Left ventricle myocardium superior (tissue), 1 donor: ENCODE measurements at regions not wholly inside any gene's neighbourhood (a gene's known extent, or its start where the extent isn't known, plus 50 kb on each side); places are given as distances from the start of the nearest gene placed in this dataset.

Source experiments
- ATAC-seq: fragments of 200-7000 bp; cut with Tn5 transposase; one replicate; pipeline ENCODE4 v1.9.1; 2020; ENCODE audit warnings: mild to moderate bottlenecking, moderate library complexity
- DNase-seq: peaks from one replicate; pipeline ENCODE4 v3.0.0-alpha.2; 2020
- intact Hi-C: fragments of 100-400 bp; cut with micrococcal nuclease; formaldehyde crosslinking; loops from one replicate; pipeline ENCODE4 v1.11.0; 2022
- donor health status: DM: no; HTN: yes; CAD: no; lungs with severe emphysema.

DNA sequence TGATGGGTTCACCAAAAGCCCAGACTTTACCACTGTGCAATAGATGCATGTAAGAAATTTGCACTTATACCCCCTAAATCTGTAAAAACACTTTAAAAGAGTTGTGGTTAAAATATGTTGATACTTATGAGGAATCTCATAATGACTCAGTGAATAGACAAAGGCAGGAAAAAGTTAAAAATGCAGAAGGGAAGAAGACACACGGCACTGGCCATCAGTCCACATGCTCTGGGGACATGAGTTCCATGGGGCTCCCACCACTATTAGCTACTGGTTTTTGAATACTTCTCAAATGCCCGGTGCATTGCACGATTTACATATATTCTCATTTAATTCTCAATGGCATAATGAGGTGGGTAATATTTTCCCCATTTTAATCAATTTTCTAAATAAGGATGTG, 59.3 kb upstream of the BLID start:
- intact Hi-C loops = no loop called here
- no peak for ATAC-seq
- no peak for DNase-seq

DNA sequence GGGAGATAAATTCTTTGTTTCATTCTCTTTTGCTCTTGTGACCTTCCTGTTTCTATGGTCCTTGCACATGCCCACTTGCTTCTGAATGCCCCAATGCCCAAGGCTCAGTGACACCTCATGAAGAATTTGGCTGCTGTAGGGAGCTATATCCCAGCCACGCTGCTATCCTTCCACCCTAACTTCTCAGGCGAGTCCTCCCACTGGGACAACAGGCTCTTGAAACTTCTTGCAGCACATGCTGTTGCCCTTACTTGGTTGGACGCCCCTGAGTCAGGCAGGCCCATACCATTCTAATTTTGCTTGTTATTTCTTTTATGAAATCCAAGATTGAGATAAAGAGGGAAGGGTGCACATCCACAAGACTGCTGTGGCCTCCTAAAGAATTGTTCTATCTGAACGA, 57.6 kb upstream of the BLID start:
- intact Hi-C loops = no loop called here
- no peak for ATAC-seq
- no peak for DNase-seq

DNA sequence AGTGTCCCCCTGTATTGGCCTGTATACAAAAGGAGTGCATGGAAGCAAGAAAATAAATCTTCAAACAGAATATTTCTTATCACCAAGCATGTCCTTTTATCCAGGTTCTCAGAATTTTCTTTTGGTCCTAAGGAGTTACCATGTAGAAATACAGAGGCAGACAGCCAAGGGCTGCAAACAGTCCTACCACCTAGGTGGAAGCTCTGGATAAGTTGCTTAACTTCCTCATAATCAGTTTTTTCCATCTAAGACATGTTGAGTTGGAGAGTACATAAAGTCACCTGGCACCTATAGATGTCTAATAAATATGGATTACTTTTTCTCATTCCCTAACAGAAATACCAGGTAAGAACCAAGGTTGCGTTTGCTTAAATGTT, 57.0 kb upstream of the BLID start:
- intact Hi-C loops = no loop called here
- no peak for ATAC-seq
- DNase-seq = no peak

DNA sequence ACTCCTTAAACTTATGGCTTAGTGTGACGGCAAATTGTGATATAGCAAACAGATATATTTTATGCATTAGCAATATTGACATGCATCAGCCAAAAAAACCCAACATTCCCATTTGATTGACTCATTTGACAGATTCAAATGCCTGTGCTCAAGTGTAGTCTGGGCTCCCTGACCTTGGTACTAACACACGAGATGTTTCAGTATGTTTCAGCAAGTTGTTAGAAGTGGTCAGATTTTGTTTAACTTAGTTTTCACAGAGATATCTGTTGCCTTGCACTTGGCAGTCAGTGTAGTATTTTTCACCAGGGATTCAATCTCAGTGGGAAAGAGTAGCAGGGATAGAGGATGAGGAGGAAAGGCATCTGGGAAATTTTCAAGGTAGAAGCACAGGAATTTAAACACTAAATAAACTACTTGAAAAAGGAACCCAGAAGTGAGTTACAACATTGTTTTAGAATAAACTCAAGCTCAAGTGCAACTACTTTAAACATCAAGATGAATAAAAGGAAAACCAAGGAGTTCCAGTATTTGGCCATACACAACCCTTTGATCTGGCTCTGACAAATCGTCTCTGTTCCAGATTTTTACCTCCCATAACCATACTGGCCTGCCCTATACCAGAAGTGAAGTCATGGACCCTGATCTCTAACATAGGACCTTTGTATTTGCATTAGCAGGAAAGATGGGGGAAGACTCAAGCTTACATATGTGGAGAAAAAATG, 56.5 kb upstream of the BLID start:
- DNase-seq (no peak), ATAC-seq (no peak)
- intact Hi-C loops = no loop called here

DNA sequence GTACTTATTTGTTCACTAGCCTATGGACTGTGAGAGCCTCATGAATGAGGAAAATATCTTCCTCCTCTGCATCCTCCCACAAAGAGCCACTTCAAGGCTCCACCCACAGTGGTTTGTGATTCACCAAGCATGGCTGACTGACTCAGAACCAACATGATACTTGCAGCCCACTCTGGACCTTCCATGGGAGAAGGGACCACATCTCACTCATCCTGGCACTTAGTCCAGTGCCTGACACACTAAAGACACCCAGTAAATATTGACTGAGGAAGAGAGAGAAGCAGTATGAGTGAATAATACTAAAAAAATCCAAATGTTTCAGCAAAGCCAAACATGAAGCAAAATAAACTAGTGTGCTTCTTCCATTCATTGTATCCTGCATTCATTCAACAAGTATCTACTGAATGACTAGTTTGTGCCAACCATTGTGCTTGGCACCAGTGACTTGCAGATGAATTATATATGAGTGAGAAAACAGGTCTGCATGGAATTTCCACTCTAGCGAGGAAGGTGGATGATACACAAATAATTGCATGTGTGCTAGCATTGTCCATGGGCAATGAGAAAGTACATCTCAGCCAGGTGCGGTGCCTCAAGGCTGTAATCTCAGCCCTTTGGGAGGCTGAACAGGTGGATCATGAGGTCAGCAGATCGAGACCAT, 54.9 kb upstream of the BLID start:
- DNase-seq (no peak), ATAC-seq (no peak)
- intact Hi-C loops = no loop called here

DNA sequence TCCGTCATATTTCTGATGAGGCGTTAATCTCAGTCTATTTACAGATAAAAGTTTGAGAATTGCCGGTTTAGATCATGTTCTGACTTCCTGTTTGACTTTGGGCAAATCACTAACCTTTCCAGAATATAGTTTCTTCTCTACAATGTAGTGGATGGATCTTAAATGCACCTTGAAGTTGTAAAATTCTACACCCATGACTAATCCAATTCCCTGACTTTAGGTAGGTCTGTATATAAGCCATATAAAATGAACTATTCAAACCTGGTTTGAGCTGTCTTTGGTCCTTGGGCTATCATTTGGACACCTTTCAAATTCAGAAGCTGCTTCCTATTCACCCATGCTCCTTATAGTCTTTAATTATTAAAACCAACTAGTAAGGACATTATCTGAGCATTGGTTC, 52.2 kb upstream of the BLID start:
- no peak for ATAC-seq
- intact Hi-C loops = no loop called here

DNA sequence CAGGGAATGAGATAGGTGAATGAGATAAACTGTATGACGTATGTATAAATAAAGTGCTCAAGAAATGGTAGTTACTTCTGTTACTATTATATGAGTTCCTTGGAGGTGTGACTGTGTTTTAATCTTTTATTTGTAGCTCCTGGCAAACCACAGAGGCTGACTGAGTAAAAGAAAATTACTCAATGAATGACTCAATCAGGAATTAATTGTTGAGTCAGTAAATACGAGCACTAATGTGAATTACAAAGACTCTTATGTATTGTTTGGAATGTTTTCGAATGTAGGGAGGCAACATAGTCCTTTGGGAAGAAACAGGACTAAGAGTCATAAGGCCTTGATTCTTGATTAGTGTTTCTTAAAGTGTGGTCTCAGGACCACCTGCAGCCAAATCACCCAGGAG, 51.1 kb upstream of the BLID start:
- ATAC-seq = no peak
- no peak for DNase-seq
- intact Hi-C loops = no loop called here

More for the DNA sequence above, 52.2 kb upstream of the BLID start:
- DNase-seq = no peak

DNA sequence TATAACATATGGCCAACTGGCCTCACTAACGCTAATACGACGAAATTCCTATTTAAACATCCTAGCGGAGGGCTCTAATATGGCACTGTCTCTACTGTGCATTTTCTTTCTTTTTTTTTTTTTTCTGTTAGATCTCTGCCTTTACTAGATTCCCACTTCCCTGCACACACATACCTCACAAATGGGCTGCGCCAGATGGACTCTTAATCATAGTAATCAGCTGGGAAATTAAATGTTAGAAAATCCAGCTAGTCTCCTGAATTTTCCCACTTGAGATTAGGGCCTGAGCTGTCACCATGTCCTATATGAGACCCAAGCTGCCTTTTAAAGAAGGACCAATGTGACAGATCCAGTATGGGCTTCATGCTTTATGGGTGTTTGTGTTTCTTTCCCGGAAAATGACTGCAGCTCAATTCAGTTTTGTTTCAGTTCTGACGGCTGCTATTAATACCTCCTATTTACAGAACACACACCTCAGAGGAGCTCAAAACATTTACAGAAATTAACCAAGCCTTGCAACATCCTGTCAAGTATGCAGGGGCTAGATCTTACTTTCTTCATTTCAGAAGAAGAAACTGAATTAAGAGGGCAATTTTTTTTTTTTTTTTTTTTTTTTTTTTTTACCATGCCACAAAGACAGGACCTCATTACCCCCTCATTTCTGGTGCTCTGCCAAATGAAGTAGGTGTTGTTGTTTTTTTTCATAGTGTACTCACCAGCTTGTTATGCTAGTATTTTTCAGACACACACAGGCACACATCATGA, 49.8 kb upstream of the BLID start:
- ATAC-seq (no peak), DNase-seq (no peak)
- intact Hi-C loops = no loop called here
